ENCODE measurements at regions not wholly inside any gene's neighbourhood (a gene's known extent, or its start where the extent isn't known, plus 50 kb on each side); places are given as distances from the start of the nearest gene placed in this dataset.
A peak's percentile ranks its signal among the peaks of the same experiment; 100 is the strongest.

GRCh38 chr7:20557116-20557515 is 58.4 kb upstream of the ABCB5 start (continued):
- TF ChIP-seq POU6F1 (CRISPR knock-in tag; IDR thresholded peaks at IDR 0.05; ENCODE audit: borderline replicate concordance, low read depth): no peak
- TF ChIP-seq TCF4 (CRISPR knock-in tag; IDR thresholded peaks at IDR 0.05; ENCODE audit: borderline replicate concordance): no peak

- no peak for ATAC-seq
- TF ChIP-seq BACH2 (CRISPR knock-in tag; IDR thresholded peaks at IDR 0.05; ENCODE audit: borderline replicate concordance): no peak
- TF ChIP-seq ZFP30 (CRISPR knock-in tag; IDR thresholded peaks at IDR 0.05): no peak
- TF ChIP-seq TCF4 (CRISPR knock-in tag; IDR thresholded peaks at IDR 0.05; ENCODE audit: borderline replicate concordance): peak; percentile 59
These were observed 56.3 kb upstream of the ABCB5 start for GRCh38 chr7:20558963-20559716.

DNA sequence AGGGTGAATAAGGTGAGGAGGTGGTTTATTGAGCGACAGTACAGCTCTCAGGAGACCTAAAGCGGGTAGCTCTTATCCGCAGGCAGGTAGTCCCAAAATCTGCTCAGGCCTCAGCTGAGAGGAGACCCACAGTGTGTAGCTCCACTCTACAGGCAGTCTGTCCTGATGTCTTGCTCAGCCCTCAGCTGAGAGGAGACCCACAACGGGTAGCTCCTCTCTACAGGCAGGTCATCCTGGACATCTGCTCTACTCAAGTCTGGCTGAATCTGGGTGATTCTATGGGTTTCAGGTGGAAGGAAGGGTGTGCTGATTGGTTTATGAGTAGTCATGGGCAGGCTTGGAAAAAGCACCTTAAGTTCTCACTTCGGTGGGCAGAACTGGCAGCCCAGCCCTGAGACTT is 55.6 kb upstream of the ABCB5 start:
- ATAC-seq: no peak
- no peak for TF ChIP-seq ZNF565 (CRISPR knock-in tag; conservative IDR thresholded peaks at IDR 0.05; ENCODE audit: low read depth)
- TF ChIP-seq ESRRG (CRISPR knock-in tag; IDR thresholded peaks at IDR 0.05): no peak
- TF ChIP-seq ISL1 (CRISPR knock-in tag; IDR thresholded peaks at IDR 0.05): no peak
- TF ChIP-seq, protein P1, sequence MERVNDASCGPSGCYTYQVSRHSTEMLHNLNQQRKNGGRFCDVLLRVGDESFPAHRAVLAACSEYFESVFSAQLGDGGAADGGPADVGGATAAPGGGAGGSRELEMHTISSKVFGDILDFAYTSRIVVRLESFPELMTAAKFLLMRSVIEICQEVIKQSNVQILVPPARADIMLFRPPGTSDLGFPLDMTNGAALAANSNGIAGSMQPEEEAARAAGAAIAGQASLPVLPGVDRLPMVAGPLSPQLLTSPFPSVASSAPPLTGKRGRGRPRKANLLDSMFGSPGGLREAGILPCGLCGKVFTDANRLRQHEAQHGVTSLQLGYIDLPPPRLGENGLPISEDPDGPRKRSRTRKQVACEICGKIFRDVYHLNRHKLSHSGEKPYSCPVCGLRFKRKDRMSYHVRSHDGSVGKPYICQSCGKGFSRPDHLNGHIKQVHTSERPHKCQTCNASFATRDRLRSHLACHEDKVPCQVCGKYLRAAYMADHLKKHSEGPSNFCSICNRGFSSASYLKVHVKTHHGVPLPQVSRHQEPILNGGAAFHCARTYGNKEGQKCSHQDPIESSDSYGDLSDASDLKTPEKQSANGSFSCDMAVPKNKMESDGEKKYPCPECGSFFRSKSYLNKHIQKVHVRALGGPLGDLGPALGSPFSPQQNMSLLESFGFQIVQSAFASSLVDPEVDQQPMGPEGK (CRISPR knock-in tag; IDR thresholded peaks at IDR 0.05; ENCODE audit: borderline replicate concordance): no peak
- TF ChIP-seq, protein P2, sequence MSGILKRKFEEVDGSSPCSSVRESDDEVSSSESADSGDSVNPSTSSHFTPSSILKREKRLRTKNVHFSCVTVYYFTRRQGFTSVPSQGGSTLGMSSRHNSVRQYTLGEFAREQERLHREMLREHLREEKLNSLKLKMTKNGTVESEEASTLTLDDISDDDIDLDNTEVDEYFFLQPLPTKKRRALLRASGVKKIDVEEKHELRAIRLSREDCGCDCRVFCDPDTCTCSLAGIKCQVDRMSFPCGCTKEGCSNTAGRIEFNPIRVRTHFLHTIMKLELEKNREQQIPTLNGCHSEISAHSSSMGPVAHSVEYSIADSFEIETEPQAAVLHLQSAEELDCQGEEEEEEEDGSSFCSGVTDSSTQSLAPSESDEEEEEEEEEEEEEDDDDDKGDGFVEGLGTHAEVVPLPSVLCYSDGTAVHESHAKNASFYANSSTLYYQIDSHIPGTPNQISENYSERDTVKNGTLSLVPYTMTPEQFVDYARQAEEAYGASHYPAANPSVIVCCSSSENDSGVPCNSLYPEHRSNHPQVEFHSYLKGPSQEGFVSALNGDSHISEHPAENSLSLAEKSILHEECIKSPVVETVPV (CRISPR knock-in tag; IDR thresholded peaks at IDR 0.05): no peak
- TF ChIP-seq, protein P3, sequence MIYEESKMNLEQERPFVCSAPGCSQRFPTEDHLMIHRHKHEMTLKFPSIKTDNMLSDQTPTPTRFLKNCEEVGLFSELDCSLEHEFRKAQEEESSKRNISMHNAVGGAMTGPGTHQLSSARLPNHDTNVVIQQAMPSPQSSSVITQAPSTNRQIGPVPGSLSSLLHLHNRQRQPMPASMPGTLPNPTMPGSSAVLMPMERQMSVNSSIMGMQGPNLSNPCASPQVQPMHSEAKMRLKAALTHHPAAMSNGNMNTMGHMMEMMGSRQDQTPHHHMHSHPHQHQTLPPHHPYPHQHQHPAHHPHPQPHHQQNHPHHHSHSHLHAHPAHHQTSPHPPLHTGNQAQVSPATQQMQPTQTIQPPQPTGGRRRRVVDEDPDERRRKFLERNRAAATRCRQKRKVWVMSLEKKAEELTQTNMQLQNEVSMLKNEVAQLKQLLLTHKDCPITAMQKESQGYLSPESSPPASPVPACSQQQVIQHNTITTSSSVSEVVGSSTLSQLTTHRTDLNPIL (CRISPR knock-in tag; IDR thresholded peaks at IDR 0.05; ENCODE audit: low read depth): no peak
- TF ChIP-seq CSDC2 (CRISPR knock-in tag; IDR thresholded peaks at IDR 0.05): no peak
- no peak for TF ChIP-seq OSR1 (CRISPR knock-in tag; IDR thresholded peaks at IDR 0.05)
- TF ChIP-seq PPARA (CRISPR knock-in tag; IDR thresholded peaks at IDR 0.05; ENCODE audit: borderline replicate concordance): no peak
- TF ChIP-seq ZFP30 (CRISPR knock-in tag; IDR thresholded peaks at IDR 0.05): no peak
- no peak for TF ChIP-seq GLIS3 (CRISPR knock-in tag; IDR thresholded peaks at IDR 0.05)
- TF ChIP-seq ZNF8 (CRISPR knock-in tag; IDR thresholded peaks at IDR 0.05): no peak

DNA sequence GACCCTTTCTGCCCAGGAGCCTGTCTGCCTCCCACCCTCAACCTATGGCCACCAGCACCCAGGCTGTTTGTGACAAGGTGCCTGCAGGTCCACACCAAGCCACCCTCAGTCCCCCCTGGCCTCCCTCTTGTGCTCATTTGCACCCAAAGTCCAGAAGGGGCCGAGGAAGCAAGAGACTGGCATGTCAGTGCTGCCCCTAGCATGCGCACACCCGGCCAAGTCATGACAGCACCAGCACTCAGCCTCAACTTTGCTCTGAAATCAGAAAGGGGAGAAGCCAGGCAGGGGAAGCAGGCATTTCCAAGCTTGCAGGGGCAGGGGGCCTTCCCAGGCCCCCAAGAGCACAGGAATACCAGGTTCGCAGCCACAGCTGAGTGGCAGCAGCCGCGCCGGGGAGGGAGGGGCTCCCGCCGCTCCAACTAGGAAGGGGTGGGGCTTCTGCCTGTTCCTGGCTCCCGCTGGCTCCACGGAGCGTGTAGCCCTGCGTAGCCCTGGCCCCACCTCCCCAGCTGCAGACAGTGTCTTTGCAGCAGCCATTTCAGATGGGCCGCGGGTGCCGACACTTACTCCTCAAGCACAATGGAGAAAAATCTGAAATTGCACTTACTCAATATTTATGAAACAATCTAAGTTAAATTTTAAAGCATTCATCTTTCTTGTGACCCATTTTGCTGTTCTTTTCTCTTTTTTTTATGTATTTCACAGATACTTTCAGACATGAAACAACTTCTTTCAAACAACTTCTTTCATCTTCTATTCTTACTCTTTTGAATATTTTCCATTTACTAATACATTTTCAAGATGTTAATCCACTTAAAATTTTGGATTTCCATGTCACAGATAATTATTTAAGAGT is 54.9 kb upstream of the ABCB5 start:
- ATAC-seq: no peak
- TF ChIP-seq ZC3H10 (CRISPR knock-in tag; IDR thresholded peaks at IDR 0.05): no peak
- no peak for TF ChIP-seq POU6F1 (CRISPR knock-in tag; IDR thresholded peaks at IDR 0.05; ENCODE audit: borderline replicate concordance, low read depth)
- no peak for TF ChIP-seq TSHZ2 (CRISPR knock-in tag; IDR thresholded peaks at IDR 0.05)
- TF ChIP-seq PPARA (CRISPR knock-in tag; IDR thresholded peaks at IDR 0.05; ENCODE audit: borderline replicate concordance): no peak
- no peak for TF ChIP-seq RARB (CRISPR knock-in tag; IDR thresholded peaks at IDR 0.05)
- no peak for TF ChIP-seq ZFP3 (CRISPR knock-in tag; IDR thresholded peaks at IDR 0.05)
- no peak for TF ChIP-seq CSDC2 (CRISPR knock-in tag; IDR thresholded peaks at IDR 0.05)
- no peak for TF ChIP-seq ZNF70 (CRISPR knock-in tag; IDR thresholded peaks at IDR 0.05)
- TF ChIP-seq TOX (CRISPR knock-in tag; IDR thresholded peaks at IDR 0.05; ENCODE audit: borderline replicate concordance): no peak
- TF ChIP-seq ISL1 (CRISPR knock-in tag; IDR thresholded peaks at IDR 0.05): no peak
- TF ChIP-seq ZNF565 (CRISPR knock-in tag; conservative IDR thresholded peaks at IDR 0.05; ENCODE audit: low read depth): no peak
- TF ChIP-seq, protein P1 (CRISPR knock-in tag; IDR thresholded peaks at IDR 0.05; ENCODE audit: borderline replicate concordance): no peak
- TF ChIP-seq OSR1 (CRISPR knock-in tag; IDR thresholded peaks at IDR 0.05): no peak

Data from SK-N-SH treated with all-trans-retinoic acid at 6 μM for 48 hours (cell line).